Mesenchymal stem cell (in vitro differentiated cells and primary cell): ENCODE measurements at regions not wholly inside any gene's neighbourhood (a gene's known extent, or its start where the extent isn't known, plus 50 kb on each side); places are given as distances from the start of the nearest gene placed in this dataset.

Experiments used
- DNase-seq: peaks from one replicate; pipeline ENCODE4 v3.0.0-alpha.2; 2013
- H2AFZ ChIP-seq: one replicate; pipeline ENCODE4 v1.6.1; 2013; ENCODE audit warnings: low read depth, mild to moderate bottlenecking, control low read depth, inconsistent platforms, low read length, moderate library complexity
- H2AK5ac ChIP-seq: 2 replicates; pipeline ENCODE4 v1.6.1; 2013; ENCODE audit warnings: low read length, moderate library complexity, mild to moderate bottlenecking, inconsistent platforms; ENCODE audit not compliant: severe bottlenecking
- H2BK120ac ChIP-seq: one replicate; pipeline ENCODE4 v1.6.1; 2013; ENCODE audit warnings: low read depth, mild to moderate bottlenecking, inconsistent platforms, low read length, moderate library complexity
- H2BK12ac ChIP-seq, 2 experiments: one replicate each; pipeline ENCODE4 v1.6.1; 2013; ENCODE audit warnings: inconsistent platforms in 2 of 2, low read length in 2 of 2, mild to moderate bottlenecking in 2 of 2, moderate library complexity in 2 of 2, control low read depth in 1 of 2
- H2BK15ac ChIP-seq: one replicate; pipeline ENCODE4 v1.6.1; 2013; ENCODE audit warnings: mild to moderate bottlenecking, low read depth, inconsistent platforms; ENCODE audit not compliant: poor library complexity, severe bottlenecking
- H2BK5ac ChIP-seq: 2 replicates; pipeline ENCODE4 v1.6.1; 2013; ENCODE audit warnings: low read depth, mild to moderate bottlenecking, low read length, control low read depth, inconsistent platforms; ENCODE audit not compliant: poor library complexity, severe bottlenecking
- H3K14ac ChIP-seq, 2 experiments: one replicate each; pipeline ENCODE4 v1.6.1; 2013; ENCODE audit warnings: inconsistent platforms in 2 of 2, low read length in 2 of 2, control low read depth in 1 of 2, mild to moderate bottlenecking in 1 of 2, moderate library complexity in 1 of 2
- H3K18ac ChIP-seq, 2 experiments: one replicate each; pipeline ENCODE4 v1.6.1; 2013; ENCODE audit warnings: inconsistent platforms in 2 of 2, low read length in 2 of 2, control low read depth in 1 of 2, low read depth in 1 of 2, mild to moderate bottlenecking in 1 of 2
- H3K23ac ChIP-seq, 2 experiments: one replicate each; pipeline ENCODE4 v1.6.1; 2013; ENCODE audit warnings: inconsistent platforms in 2 of 2, low read length in 2 of 2, mild to moderate bottlenecking in 2 of 2, moderate library complexity in 2 of 2, control low read depth in 1 of 2
- H3K27ac ChIP-seq: 2 replicates; pipeline ENCODE4 v1.5.1; 2013; ENCODE audit warnings: mild to moderate bottlenecking, moderate library complexity, low read length, control low read depth, inconsistent platforms; ENCODE audit not compliant: poor library complexity, severe bottlenecking
- H3K27me3 ChIP-seq, 2 experiments: 2 replicates each; pipeline versions ENCODE4 v1.6.1 to v1.7.0; 2013; ENCODE audit warnings: low read length in 2 of 2, mild to moderate bottlenecking in 2 of 2, moderate library complexity in 2 of 2, control low read depth in 1 of 2, inconsistent platforms in 1 of 2; ENCODE audit not compliant: control insufficient read depth in 1 of 2, insufficient read depth in 1 of 2
- H3K36me3 ChIP-seq, 2 experiments: 2 replicates each; pipeline versions ENCODE4 v1.6.1 to v1.7.0; 2013; ENCODE audit warnings: low read length in 2 of 2, control low read depth in 1 of 2, inconsistent platforms in 1 of 2, low read depth in 1 of 2, mild to moderate bottlenecking in 1 of 2; ENCODE audit not compliant: insufficient read depth in 2 of 2, control insufficient read depth in 1 of 2
- H3K4ac ChIP-seq, 2 experiments: one replicate each; pipeline ENCODE4 v1.6.1; 2013; ENCODE audit warnings: inconsistent platforms in 2 of 2, low read length in 2 of 2, mild to moderate bottlenecking in 2 of 2, moderate library complexity in 2 of 2, control low read depth in 1 of 2, low read depth in 1 of 2
- H3K4me1 ChIP-seq: 2 replicates; pipeline ENCODE4 v1.6.1; 2013; ENCODE audit warnings: low read depth, low read length, control low read depth; ENCODE audit not compliant: control insufficient read depth, insufficient read depth
- H3K4me2 ChIP-seq: 2 replicates; pipeline ENCODE4 v1.6.1; 2013; ENCODE audit warnings: low read length, mild to moderate bottlenecking, inconsistent platforms; ENCODE audit not compliant: poor library complexity, severe bottlenecking
- H3K4me3 ChIP-seq, 2 experiments: 2 replicates each; pipeline versions ENCODE4 v1.5.1 to v1.7.0; 2013; ENCODE audit warnings: low read length in 2 of 2, mild to moderate bottlenecking in 2 of 2, control low read depth in 1 of 2, low read depth in 1 of 2; ENCODE audit not compliant: insufficient read depth in 1 of 2
- H3K79me1 ChIP-seq: replicated peaks from 2 replicates; pipeline ENCODE4 v1.6.1; 2013; ENCODE audit warnings: mild to moderate bottlenecking, control low read depth, low read length, inconsistent platforms; ENCODE audit not compliant: poor library complexity, severe bottlenecking
- H3K9ac ChIP-seq: 2 replicates; pipeline ENCODE4 v1.7.0; 2013; ENCODE audit warnings: mild to moderate bottlenecking, low read length, moderate library complexity
- H3K9me3 ChIP-seq: 2 replicates; pipeline ENCODE4 v1.7.0; 2013; ENCODE audit warnings: mild to moderate bottlenecking, low read length; ENCODE audit not compliant: control insufficient read depth
- H4K8ac ChIP-seq: one replicate; pipeline ENCODE4 v1.6.1; 2013; ENCODE audit warnings: inconsistent platforms, mild to moderate bottlenecking, low read length, moderate library complexity
- H4K91ac ChIP-seq: one replicate; pipeline ENCODE4 v1.6.1; 2013; ENCODE audit warnings: mild to moderate bottlenecking, low read length, inconsistent platforms
- WGBS: methylation state at CpG from one replicate; pipeline ENCODE4 v1.1.7; 2013; ENCODE audit warnings: mixed read lengths; 5-methylcytosine and 5-hydroxymethylcytosine counted together

DNA sequence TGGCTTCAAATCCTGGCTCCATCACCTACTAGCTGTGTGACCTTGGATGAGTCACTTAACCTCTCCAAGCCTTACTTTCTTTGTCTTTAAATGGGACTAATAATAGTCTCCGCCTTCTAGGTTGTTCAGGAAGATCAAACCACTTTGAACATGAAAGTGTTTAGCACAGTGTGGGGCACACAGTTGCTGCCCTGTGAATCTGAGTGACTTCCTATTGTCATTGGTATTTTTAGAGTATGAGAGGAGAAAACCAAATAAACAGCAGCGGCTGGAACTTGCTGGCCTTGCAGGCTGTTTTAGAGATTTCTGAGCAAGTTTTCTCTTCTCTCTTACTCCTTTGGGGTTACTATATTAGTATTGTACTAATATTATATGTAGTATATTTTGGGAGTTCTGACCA, 120.7 kb upstream of the MYL2 start:
- Histone ChIP-seq H3K4me3 (no peak overlapping the region), H2BK5ac (no peak overlapping the region), H3K79me1 (no peaks in the 10 kb centered on the region), H3K9me3 (no peaks in the 10 kb centered on the region), H2BK15ac (no peak overlapping the region), H3K23ac (no peak overlapping the region), H3K27ac (no peak overlapping the region), H2BK120ac (no peak overlapping the region), H2BK12ac (no peak overlapping the region), H2AFZ (no peak overlapping the region), H4K91ac (no peak overlapping the region), H3K4me2 (no peak overlapping the region), H3K4me1 (peaks cover 1% of the 10 kb centered on the region), H2AK5ac (no peak overlapping the region), H3K14ac (no peak overlapping the region), H4K8ac (no peak overlapping the region), H3K9ac (no peak overlapping the region), H3K4ac (no peak overlapping the region), H3K27me3 (peaks cover 36 to 39% of the 10 kb centered on the region in 2 experiments), H3K36me3 (no peaks in the 10 kb centered on the region), H3K18ac (no peak overlapping the region)
- DNase-seq: no peak
- WGBS: 86% methylated on average over 1 of the region's 2 CpGs

DNA sequence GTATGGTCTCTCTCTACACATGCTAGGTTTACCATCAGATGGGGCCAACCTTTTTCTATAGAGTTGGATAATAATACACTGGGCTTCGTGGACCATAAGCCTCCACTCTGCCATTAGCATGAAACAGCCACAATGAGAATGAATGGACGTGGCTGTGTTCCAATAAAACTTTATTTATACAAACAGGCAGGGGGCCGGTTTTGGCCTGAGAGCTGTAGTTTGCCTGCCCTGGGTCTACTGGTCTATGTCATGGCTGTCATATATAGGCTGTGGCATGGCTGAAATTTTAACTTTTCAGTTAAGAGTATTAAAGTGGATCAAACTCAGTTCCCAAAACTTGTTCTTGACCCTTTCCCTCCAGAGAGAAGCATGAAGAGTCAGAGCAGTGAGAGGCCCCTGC, 120.3 kb upstream of the MYL2 start:
- H3K4ac ChIP-seq: no peak overlapping the region
- H3K27ac ChIP-seq: no peak overlapping the region
- H3K18ac ChIP-seq: no peak overlapping the region
- H4K8ac ChIP-seq: no peak overlapping the region
- H3K36me3 ChIP-seq: no peaks in the 10 kb centered on the region
- no peak for DNase-seq
- H2BK5ac ChIP-seq: no peak overlapping the region
- H4K91ac ChIP-seq: no peak overlapping the region
- H3K4me3 ChIP-seq: no peak overlapping the region
- H3K27me3 ChIP-seq: peaks cover 40 to 43% of the 10 kb centered on the region in 2 experiments
- H3K23ac ChIP-seq: no peak overlapping the region
- no peak overlapping the region for H3K14ac ChIP-seq
- H2BK120ac ChIP-seq: no peak overlapping the region
- H3K79me1 ChIP-seq: no peaks in the 10 kb centered on the region
- H3K9ac ChIP-seq: no peak overlapping the region
- H2AFZ ChIP-seq: no peak overlapping the region
- H3K4me2 ChIP-seq: no peak overlapping the region
- H3K4me1 ChIP-seq: peaks cover 2% of the 10 kb centered on the region
- WGBS: 86% methylated on average over 1 of the region's 3 CpGs
- no peak overlapping the region for H2BK12ac ChIP-seq
- no peak overlapping the region for H2AK5ac ChIP-seq
- H3K9me3 ChIP-seq: no peaks in the 10 kb centered on the region
- H2BK15ac ChIP-seq: no peak overlapping the region

DNA sequence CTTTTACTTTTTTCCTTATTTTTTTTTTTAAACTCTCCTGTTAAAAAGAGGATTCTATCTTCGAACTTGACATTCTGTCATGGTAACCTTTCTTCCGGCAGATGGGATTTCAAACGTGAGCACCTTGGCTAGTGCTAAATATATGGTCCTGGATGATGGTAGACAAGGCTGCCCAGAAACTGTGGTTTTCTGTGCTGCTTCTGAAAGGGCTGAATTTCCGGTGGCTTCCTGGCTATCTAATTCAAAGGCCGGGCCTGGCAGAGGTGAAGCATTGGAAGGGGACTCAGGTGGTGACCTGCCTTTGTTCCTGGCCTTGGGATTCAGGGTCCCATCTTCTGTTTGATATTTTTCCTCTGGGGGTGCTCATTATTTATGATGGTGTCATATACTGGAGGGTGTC, 118.6 kb upstream of the MYL2 start:
- H2AFZ ChIP-seq: no peak overlapping the region
- no peak overlapping the region for H3K4ac ChIP-seq
- H3K4me3 ChIP-seq: no peak overlapping the region
- no peak overlapping the region for H3K27ac ChIP-seq
- WGBS: 77% methylated on average over 5 of the region's 5 CpGs
- no peak overlapping the region for H3K23ac ChIP-seq
- no peak overlapping the region for H3K4me2 ChIP-seq
- no peak overlapping the region for H2BK15ac ChIP-seq
- H3K79me1 ChIP-seq: no peaks in the 10 kb centered on the region
- DNase-seq: no peak
- no peak overlapping the region for H3K14ac ChIP-seq
- H4K91ac ChIP-seq: no peak overlapping the region
- peaks cover 47 to 49% of the 10 kb centered on the region in 2 experiments for H3K27me3 ChIP-seq
- H2BK12ac ChIP-seq: no peak overlapping the region
- no peak overlapping the region for H3K18ac ChIP-seq
- H4K8ac ChIP-seq: no peak overlapping the region
- no peak overlapping the region for H2BK5ac ChIP-seq
- H3K9ac ChIP-seq: no peak overlapping the region
- H3K9me3 ChIP-seq: no peaks in the 10 kb centered on the region
- no peak overlapping the region for H2BK120ac ChIP-seq
- H3K36me3 ChIP-seq: no peaks in the 10 kb centered on the region
- H3K4me1 ChIP-seq: peaks cover 15% of the 10 kb centered on the region
- H2AK5ac ChIP-seq: no peak overlapping the region

DNA sequence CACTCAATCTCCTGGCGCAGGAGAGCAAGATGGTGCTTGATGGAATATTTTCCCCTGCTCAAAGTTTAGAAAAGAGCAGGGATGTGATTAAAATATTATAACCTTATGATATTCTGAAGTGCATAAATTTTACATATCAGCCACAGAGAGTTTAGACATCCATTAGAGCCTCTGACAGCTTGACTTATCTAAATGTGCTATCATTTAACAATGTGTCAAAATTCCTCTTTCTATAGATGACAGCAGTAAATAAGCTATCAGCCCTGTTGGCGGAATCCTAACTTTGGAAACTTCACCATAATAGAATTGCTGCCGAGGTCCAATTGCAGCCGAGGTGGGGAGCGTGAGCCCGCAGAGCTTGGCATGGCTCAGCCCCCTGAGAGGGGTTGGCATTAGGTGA, 117.7 kb upstream of the MYL2 start:
- 91% methylated on average over 5 of the region's 6 CpGs for WGBS
- H4K91ac ChIP-seq: no peak overlapping the region
- H2BK15ac ChIP-seq: no peak overlapping the region
- no peaks in the 10 kb centered on the region for H3K36me3 ChIP-seq
- no peak overlapping the region for H3K9ac ChIP-seq
- H2BK5ac ChIP-seq: no peak overlapping the region
- no peak overlapping the region for H3K18ac ChIP-seq
- H3K23ac ChIP-seq: no peak overlapping the region
- no peak overlapping the region for H3K27ac ChIP-seq
- H2BK12ac ChIP-seq: no peak overlapping the region
- no peak overlapping the region for H2AFZ ChIP-seq
- no peak overlapping the region for H3K4me3 ChIP-seq
- H3K79me1 ChIP-seq: no peaks in the 10 kb centered on the region
- DNase-seq: no peak
- no peak overlapping the region for H4K8ac ChIP-seq
- H3K4me2 ChIP-seq: no peak overlapping the region
- no peak overlapping the region for H2AK5ac ChIP-seq
- no peak overlapping the region for H3K14ac ChIP-seq
- no peak overlapping the region for H3K4ac ChIP-seq
- H2BK120ac ChIP-seq: no peak overlapping the region
- H3K27me3 ChIP-seq: peaks cover 49% of the 10 kb centered on the region in 2 experiments
- H3K9me3 ChIP-seq: no peaks in the 10 kb centered on the region
- peaks cover 18% of the 10 kb centered on the region for H3K4me1 ChIP-seq
